NB4 (cell line): ENCODE measurements at regions not wholly inside any gene's neighbourhood (a gene's known extent, or its start where the extent isn't known, plus 50 kb on each side); places are given as distances from the start of the nearest gene placed in this dataset.

Experiments
- DNase-seq: peaks from one replicate; pipeline ENCODE4 v3.0.0; 2010; ENCODE audit warnings: low read depth
- H3K4me3 ChIP-seq: one replicate; pipeline ENCODE4 v1.5.1; 2011; ENCODE audit warnings: mild to moderate bottlenecking, low read depth, low read length, moderate library complexity
- CTCF ChIP-seq: IDR thresholded peaks from one replicate; pipeline ENCODE4 v1.5.1; 2012; ENCODE audit warnings: low read depth, low read length
- MAX ChIP-seq: IDR thresholded peaks from 2 replicates; pipeline ENCODE4 v1.6.1; 2011; ENCODE audit warnings: low read depth, low read length
- MYC ChIP-seq: IDR thresholded peaks from 2 replicates; pipeline ENCODE4 v1.6.1; 2011; ENCODE audit warnings: low read depth, low read length
- POLR2A ChIP-seq: IDR thresholded peaks from 2 replicates; pipeline ENCODE4 v1.6.1; 2011; ENCODE audit warnings: mild to moderate bottlenecking; ENCODE audit not compliant: insufficient read length; ENCODE audit errors: extremely low read depth

GRCh38 chr12:124501112-124501561 lies 66.3 kb downstream of the NCOR2 start:
- peak; percentile 65 for DNase-seq
- H3K4me3 ChIP-seq, result no peak overlapping the region
- TF ChIP-seq CTCF (no peak), MAX (no peak), MYC (no peak), POLR2A (no peak)

GRCh38 chr12:124499898-124500244 lies 67.5 kb downstream of the NCOR2 start:
- TF ChIP-seq CTCF, result no peak
- no peak for TF ChIP-seq MYC
- TF ChIP-seq POLR2A, result no peak
- no peak for TF ChIP-seq MAX
- no peak for DNase-seq

GRCh38 chr12:124499190-124499753 lies 68.1 kb downstream of the NCOR2 start:
- no peak overlapping the region for H3K4me3 ChIP-seq
- no peak for TF ChIP-seq MYC
- peak; percentile 5 for TF ChIP-seq CTCF
- TF ChIP-seq POLR2A, result no peak
- TF ChIP-seq MAX, result no peak
- DNase-seq, result no peak

More at GRCh38 chr12:124499898-124500244, 67.5 kb downstream of the NCOR2 start:
- H3K4me3 ChIP-seq, result no peak overlapping the region

- TF ChIP-seq CTCF (no peak), MYC (no peak), POLR2A (no peak), MAX (no peak)
- H3K4me3 ChIP-seq, result no peak overlapping the region
- no peak for DNase-seq
Measured at GRCh38 chr12:124498275-124499189, 68.9 kb downstream of the NCOR2 start.

GRCh38 chr12:124497658-124498057 lies 69.8 kb downstream of the NCOR2 start:
- TF ChIP-seq CTCF (no peak), POLR2A (no peak), MAX (no peak), MYC (no peak)
- H3K4me3 ChIP-seq, result no peak overlapping the region
- no peak for DNase-seq
